WERI-Rb-1 (cell line): ENCODE measurements at regions not wholly inside any gene's neighbourhood (a gene's known extent, or its start where the extent isn't known, plus 50 kb on each side); places are given as distances from the start of the nearest gene placed in this dataset.

Experiments used
- DNase-seq: peaks from one replicate; pipeline ENCODE4 v3.0.0-alpha.2; 2020
- H3K27ac ChIP-seq: fragments of 250-450 bp; sonication (Bioruptor Pico); 2 replicates; pipeline ENCODE4 v1.5.1; 2020; ENCODE audit warnings: mild to moderate bottlenecking, moderate library complexity
- H3K27me3 ChIP-seq: fragments of 250-450 bp; sonication (Bioruptor Pico); 2 replicates; pipeline ENCODE4 v1.5.1; 2021; ENCODE audit warnings: mild to moderate bottlenecking, low read depth, moderate library complexity; ENCODE audit not compliant: insufficient read depth, severe bottlenecking
- H3K36me3 ChIP-seq: fragments of 250-450 bp; sonication (Bioruptor Pico); 2 replicates; pipeline ENCODE4 v1.5.1; 2020; ENCODE audit warnings: mild to moderate bottlenecking, moderate library complexity
- H3K4me3 ChIP-seq: 2 replicates; pipeline ENCODE4 v1.5.1; 2011; ENCODE audit warnings: low read depth, mild to moderate bottlenecking, control low read depth, low read length
- H3K9me3 ChIP-seq: fragments of 250-450 bp; sonication (Bioruptor Pico); 2 replicates; pipeline ENCODE4 v1.5.1; 2021; ENCODE audit warnings: mild to moderate bottlenecking, moderate library complexity; ENCODE audit not compliant: severe bottlenecking
- TF ChIP-seq, protein P1 (sequence below): IDR thresholded peaks from 2 replicates; pipeline ENCODE4 v1.5.1; 2011; ENCODE audit warnings: low read depth, mild to moderate bottlenecking, control low read depth, inconsistent platforms, low read length

DNA sequence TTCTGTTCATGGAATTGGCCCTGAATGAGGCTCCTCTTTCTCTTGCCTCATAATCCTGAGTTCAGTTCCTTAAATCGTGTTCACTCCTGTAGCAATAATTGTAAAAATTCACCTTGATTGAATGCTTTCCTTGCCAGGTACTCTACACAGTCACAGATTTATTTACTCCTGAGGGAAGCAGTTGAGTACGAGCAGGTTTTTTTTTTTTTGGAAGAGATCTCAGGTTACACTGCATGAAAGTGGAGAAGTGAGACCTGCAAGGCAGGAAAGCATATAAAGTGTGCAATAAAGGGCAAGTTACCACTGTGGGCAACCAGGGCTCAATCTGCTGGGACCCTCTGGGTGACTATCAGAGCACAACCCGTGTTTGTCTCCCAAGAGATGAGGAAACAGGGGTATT, 93.0 kb upstream of the DOK5 start:
- no peak for DNase-seq
- no peak overlapping the region for H3K4me3 ChIP-seq
- H3K27ac ChIP-seq, result no peak overlapping the region
- peaks cover 59% of the 10 kb centered on the region for H3K27me3 ChIP-seq
- H3K36me3 ChIP-seq, result no peaks in the 10 kb centered on the region
- H3K9me3 ChIP-seq, result no peaks in the 10 kb centered on the region
- TF ChIP-seq, protein P1, sequence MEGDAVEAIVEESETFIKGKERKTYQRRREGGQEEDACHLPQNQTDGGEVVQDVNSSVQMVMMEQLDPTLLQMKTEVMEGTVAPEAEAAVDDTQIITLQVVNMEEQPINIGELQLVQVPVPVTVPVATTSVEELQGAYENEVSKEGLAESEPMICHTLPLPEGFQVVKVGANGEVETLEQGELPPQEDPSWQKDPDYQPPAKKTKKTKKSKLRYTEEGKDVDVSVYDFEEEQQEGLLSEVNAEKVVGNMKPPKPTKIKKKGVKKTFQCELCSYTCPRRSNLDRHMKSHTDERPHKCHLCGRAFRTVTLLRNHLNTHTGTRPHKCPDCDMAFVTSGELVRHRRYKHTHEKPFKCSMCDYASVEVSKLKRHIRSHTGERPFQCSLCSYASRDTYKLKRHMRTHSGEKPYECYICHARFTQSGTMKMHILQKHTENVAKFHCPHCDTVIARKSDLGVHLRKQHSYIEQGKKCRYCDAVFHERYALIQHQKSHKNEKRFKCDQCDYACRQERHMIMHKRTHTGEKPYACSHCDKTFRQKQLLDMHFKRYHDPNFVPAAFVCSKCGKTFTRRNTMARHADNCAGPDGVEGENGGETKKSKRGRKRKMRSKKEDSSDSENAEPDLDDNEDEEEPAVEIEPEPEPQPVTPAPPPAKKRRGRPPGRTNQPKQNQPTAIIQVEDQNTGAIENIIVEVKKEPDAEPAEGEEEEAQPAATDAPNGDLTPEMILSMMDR, result no peak

DNA sequence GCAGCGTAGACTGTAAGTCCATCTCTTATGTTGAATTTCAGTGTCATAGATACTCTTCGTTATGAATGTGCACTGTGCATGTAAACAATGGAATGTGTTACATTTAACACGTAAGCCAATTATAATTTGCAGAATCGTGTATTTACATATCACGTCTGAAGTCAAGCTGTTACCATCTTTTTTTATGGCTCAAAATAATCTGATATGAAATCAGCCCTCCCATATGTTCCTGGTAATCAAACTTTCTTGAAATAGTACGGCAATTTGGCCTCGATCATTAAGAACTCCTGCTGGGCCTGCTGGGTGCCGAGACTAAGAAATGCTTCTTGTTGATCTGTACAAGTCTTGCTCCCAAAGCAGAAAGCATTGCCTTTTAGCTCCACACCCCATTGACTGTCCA, 89.6 kb upstream of the DOK5 start:
- no peaks in the 10 kb centered on the region for H3K9me3 ChIP-seq
- H3K27me3 ChIP-seq, result peaks cover 66% of the 10 kb centered on the region
- no peaks in the 10 kb centered on the region for H3K36me3 ChIP-seq
- no peak overlapping the region for H3K27ac ChIP-seq
- DNase-seq, result no peak
- H3K4me3 ChIP-seq, result no peak overlapping the region
- TF ChIP-seq, protein P1, result no peak

GRCh38 chr20:54389596-54390280, 85.7 kb upstream of the DOK5 start:
- no peak overlapping the region for H3K27ac ChIP-seq
- H3K9me3 ChIP-seq, result no peaks in the 10 kb centered on the region
- no peak for DNase-seq
- H3K36me3 ChIP-seq, result no peaks in the 10 kb centered on the region
- H3K27me3 ChIP-seq, result peaks cover 54% of the 10 kb centered on the region
- no peak overlapping the region for H3K4me3 ChIP-seq
- TF ChIP-seq, protein P1, result no peak

DNA sequence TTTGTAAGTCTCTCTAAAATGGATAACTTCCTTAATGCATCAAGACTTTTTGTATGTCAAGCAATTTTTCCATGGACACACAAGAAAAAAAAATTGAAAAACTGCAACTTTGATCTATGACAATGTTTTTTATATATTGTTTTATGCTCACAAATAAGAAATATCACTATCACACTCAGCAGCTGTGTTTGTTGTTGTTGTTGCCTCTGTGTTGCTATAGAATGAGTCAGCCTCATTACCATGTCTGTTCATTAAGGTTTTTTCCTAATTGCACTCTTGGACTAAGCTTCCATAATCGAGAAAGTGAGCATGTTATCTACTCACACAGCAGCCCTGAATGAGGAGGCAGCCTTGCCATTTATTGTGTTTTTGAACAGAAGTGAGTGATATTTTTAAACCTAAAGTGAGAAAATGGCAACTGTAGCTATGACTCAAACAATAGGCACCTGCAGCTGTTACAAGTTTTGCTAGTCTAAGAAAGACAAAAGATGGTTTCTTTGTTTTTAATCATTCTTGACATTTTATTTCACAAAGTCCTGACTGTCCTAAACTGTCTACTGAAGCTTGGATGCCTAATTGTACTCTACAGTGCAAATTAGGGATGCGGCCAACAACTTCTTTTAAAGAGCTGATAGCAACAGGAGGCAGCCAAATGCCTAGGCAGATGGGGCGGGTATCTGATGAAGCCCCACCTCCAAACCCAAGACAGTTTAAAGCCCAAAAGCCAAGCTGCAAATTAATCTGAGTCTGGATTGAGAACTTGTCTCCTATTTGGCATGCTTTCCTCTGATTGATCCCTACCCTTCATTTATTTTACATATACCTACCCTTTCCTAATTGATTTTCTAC, 77.9 kb upstream of the DOK5 start:
- no peak for DNase-seq
- no peak overlapping the region for H3K27ac ChIP-seq

DNA sequence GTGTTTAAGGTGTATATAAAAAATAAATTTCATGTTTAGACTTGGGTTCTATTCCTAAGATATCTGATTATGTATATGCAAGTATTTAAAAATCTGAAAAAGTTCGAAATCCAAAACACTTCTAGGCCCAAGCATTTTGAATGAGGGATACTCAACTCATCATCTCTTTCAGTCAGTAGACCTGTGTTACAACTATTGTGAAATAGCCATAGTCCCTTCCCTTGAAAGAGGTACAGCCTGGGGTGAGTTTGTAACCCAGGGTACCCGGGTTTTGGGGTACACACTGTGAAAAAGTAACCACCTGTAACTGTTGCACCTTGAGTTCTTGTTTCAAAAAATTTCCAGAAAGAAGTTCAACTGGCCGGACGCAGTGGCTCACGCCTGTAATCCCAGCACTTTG, 76.6 kb upstream of the DOK5 start:
- no peak overlapping the region for H3K27ac ChIP-seq
- no peaks in the 10 kb centered on the region for H3K9me3 ChIP-seq
- no peak overlapping the region for H3K4me3 ChIP-seq
- TF ChIP-seq, protein P1, result no peak
- no peak for DNase-seq
- no peaks in the 10 kb centered on the region for H3K36me3 ChIP-seq
- peaks cover 34% of the 10 kb centered on the region for H3K27me3 ChIP-seq

More for the DNA sequence above, 77.9 kb upstream of the DOK5 start:
- no peak overlapping the region for H3K4me3 ChIP-seq
- H3K36me3 ChIP-seq, result no peaks in the 10 kb centered on the region
- H3K9me3 ChIP-seq, result no peaks in the 10 kb centered on the region
- TF ChIP-seq, protein P1, result no peak
- peaks cover 30% of the 10 kb centered on the region for H3K27me3 ChIP-seq
